ENCODE measurements at regions not wholly inside any gene's neighbourhood (a gene's known extent, or its start where the extent isn't known, plus 50 kb on each side); places are given as distances from the start of the nearest gene placed in this dataset.

- no peak for TF ChIP-seq CTCF (optimal IDR thresholded peaks at IDR 0.05 in 1 of 3, IDR thresholded peaks at IDR 0.05 in 1 of 3, conservative IDR thresholded peaks at IDR 0.05 in 1 of 3; ENCODE audit: extremely low read depth in 1 of 3, insufficient read depth in 2 of 3, low read length in 3 of 3)
- TF ChIP-seq EZH2 (IDR thresholded peaks at IDR 0.05; ENCODE audit: low read length), result no peak
Measured at GRCh38 chr21:25343774-25344545, 263.3 kb downstream of the MRPL39 start.

Data from keratinocyte (primary cell).